G401 (cell line): ENCODE measurements at regions not wholly inside any gene's neighbourhood (a gene's known extent, or its start where the extent isn't known, plus 50 kb on each side); places are given as distances from the start of the nearest gene placed in this dataset.

Source experiments
- DNase-seq: peaks from one replicate; pipeline ENCODE4 v3.0.0-alpha.2; 2015; ENCODE audit warnings: low spot score
- in situ Hi-C: cut with HindIII; loops from 2 replicates; pipeline ENCODE4 v1.10.0; 2016; ENCODE audit warnings: low sequenced_read_pairs, mixed read lengths

- no peak for DNase-seq
- in situ Hi-C loops = no loop called here
These were observed 457.4 kb upstream of the SEMA3D start for GRCh38 chr7:85644272-85644671.

GRCh38 chr7:85641331-85641730, 454.5 kb upstream of the SEMA3D start:
- in situ Hi-C loops = no loop called here

GRCh38 chr7:85638394-85638793, 451.5 kb upstream of the SEMA3D start:
- in situ Hi-C loops = no loop called here
- no peak for DNase-seq

More at GRCh38 chr7:85641331-85641730, 454.5 kb upstream of the SEMA3D start:
- no peak for DNase-seq

GRCh38 chr7:85634951-85635350, 448.1 kb upstream of the SEMA3D start:
- in situ Hi-C loops = no loop called here
- no peak for DNase-seq

- DNase-seq = no peak
- in situ Hi-C loops = no loop called here
These were observed 444.2 kb upstream of the SEMA3D start for GRCh38 chr7:85630904-85631600.

GRCh38 chr7:85627791-85628586, 441.1 kb upstream of the SEMA3D start:
- no peak for DNase-seq
- in situ Hi-C loops = no loop called here

GRCh38 chr7:85622059-85622458, 435.2 kb upstream of the SEMA3D start:
- DNase-seq = no peak
- in situ Hi-C loops = no loop called here

- in situ Hi-C loops = no loop called here
- DNase-seq = no peak
These were observed 434.3 kb upstream of the SEMA3D start for GRCh38 chr7:85620936-85621685.

- in situ Hi-C loops = no loop called here
- DNase-seq = no peak
These were observed 432.4 kb upstream of the SEMA3D start for GRCh38 chr7:85619236-85619635.

- no peak for DNase-seq
- in situ Hi-C loops = no loop called here
These were observed 427.8 kb upstream of the SEMA3D start for GRCh38 chr7:85614684-85615083.

- DNase-seq = no peak
- in situ Hi-C loops = no loop called here
These were observed 425.7 kb upstream of the SEMA3D start for GRCh38 chr7:85612514-85612913.

GRCh38 chr7:85608804-85609203, 421.9 kb upstream of the SEMA3D start:
- in situ Hi-C loops = no loop called here
- DNase-seq = no peak

GRCh38 chr7:85602196-85602595, 415.3 kb upstream of the SEMA3D start:
- no peak for DNase-seq
- in situ Hi-C loops = no loop called here

GRCh38 chr7:85600395-85600794, 413.5 kb upstream of the SEMA3D start:
- no peak for DNase-seq
- in situ Hi-C loops = no loop called here

GRCh38 chr7:85596827-85597226, 410.0 kb upstream of the SEMA3D start:
- in situ Hi-C loops = no loop called here
- no peak for DNase-seq

- no peak for DNase-seq
- in situ Hi-C loops = no loop called here
These were observed 408.9 kb upstream of the SEMA3D start for GRCh38 chr7:85595750-85596178.

GRCh38 chr7:85593355-85593754, 406.5 kb upstream of the SEMA3D start:
- in situ Hi-C loops = no loop called here
- DNase-seq = no peak

- in situ Hi-C loops = no loop called here
- DNase-seq = no peak
These were observed 400.9 kb upstream of the SEMA3D start for GRCh38 chr7:85587785-85588184.

- DNase-seq = no peak
- in situ Hi-C loops = no loop called here
These were observed 399.2 kb upstream of the SEMA3D start for GRCh38 chr7:85586091-85586490.
